Tibial nerve (tissue), 4 donors: ENCODE measurements at regions not wholly inside any gene's neighbourhood (a gene's known extent, or its start where the extent isn't known, plus 50 kb on each side); places are given as distances from the start of the nearest gene placed in this dataset.
A peak's percentile ranks its signal among the peaks of the same experiment; 100 is the strongest.

ENCODE experiments used
- DNase-seq, 2 donors: peaks; one replicate each; pipeline ENCODE4 v3.0.0-alpha.2; 2019; ENCODE audit warnings: low spot score in 2 of 2
- H3K27ac ChIP-seq, 4 donors: fragments of 200-600 bp; sonication (generic) in 3 of 4; one replicate each; pipeline ENCODE4 v1.5.1; 2017 to 2019; ENCODE audit warnings: mild to moderate bottlenecking in 1 of 4
- H3K27me3 ChIP-seq, 2 donors: fragments of 200-600 bp; sonication (generic) in 1 of 2; one replicate each; pipeline versions ENCODE4 v1.5.1 to v1.6.0; 2017 to 2019
- H3K36me3 ChIP-seq, 3 donors: fragments of 200-600 bp; sonication (generic); one replicate each; pipeline ENCODE4 v1.5.1; 2018 to 2019
- H3K4me1 ChIP-seq, 4 donors: fragments of 200-600 bp; sonication (generic) in 3 of 4; one replicate each; pipeline ENCODE4 v1.5.1; 2017 to 2019
- H3K4me3 ChIP-seq, 4 donors: fragments of 200-600 bp; sonication (generic) in 3 of 4; one replicate each; pipeline ENCODE4 v1.5.1; 2017 to 2019; ENCODE audit warnings: mild to moderate bottlenecking in 1 of 4, moderate library complexity in 1 of 4
- H3K9me3 ChIP-seq, 4 donors: fragments of 200-600 bp; sonication (generic) in 3 of 4; one replicate each; pipeline ENCODE4 v1.5.1; 2017 to 2019
- CTCF ChIP-seq, 5 experiments: fragments of 200-600 bp in 3 of 5; fragments of 450-650 bp in 2 of 5; sonication (generic) in 3 of 5; IDR thresholded peaks; one replicate each; pipeline ENCODE4 v1.5.1; 2016 to 2019; ENCODE audit warnings: antibody characterized with exemption in 5 of 5, mild to moderate bottlenecking in 3 of 5, moderate library complexity in 2 of 5
- EP300 ChIP-seq, 2 donors: sonication (generic); formaldehyde crosslinking; IDR thresholded peaks; one replicate each; pipeline ENCODE4 v1.6.1; 2017; ENCODE audit warnings: antibody characterized with exemption in 2 of 2, mild to moderate bottlenecking in 1 of 2
- POLR2A ChIP-seq, 2 donors: fragments of 450-650 bp; IDR thresholded peaks; one replicate each; pipeline ENCODE4 v1.6.1; 2017; ENCODE audit warnings: antibody characterized with exemption in 2 of 2, mild to moderate bottlenecking in 2 of 2, moderate library complexity in 2 of 2
- WGBS, 2 donors: methylation state at CpG; one replicate each; pipeline ENCODE4 v1.1.5; 2018; 5-methylcytosine and 5-hydroxymethylcytosine counted together

DNA sequence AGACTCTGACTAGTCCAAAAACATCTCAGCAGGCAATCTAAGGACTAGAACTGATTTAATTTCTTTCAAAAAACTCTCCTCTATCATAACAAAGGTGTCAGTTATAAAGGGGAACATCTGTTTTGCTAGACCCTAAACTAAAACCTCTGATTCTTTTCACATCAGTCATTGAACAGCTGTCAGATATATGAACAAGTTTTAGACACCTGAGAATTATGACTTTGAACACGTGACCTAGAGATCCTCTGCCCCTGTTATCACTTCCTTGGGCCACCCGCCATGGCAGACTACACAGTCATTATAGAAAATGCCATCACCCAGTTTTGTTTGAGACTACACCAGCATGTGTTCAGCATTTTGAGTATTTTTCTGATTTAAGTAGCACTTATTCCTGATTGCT, 282.3 kb upstream of the TBL1XR1 start:
- Histone ChIP-seq H3K36me3 (no peaks in the 10 kb centered on the region), H3K27ac (no peak overlapping the region), H3K4me1 (peaks cover 0 to 42% (median 0%) of the 10 kb centered on the region in 4 donors), H3K9me3 (no peaks in the 10 kb centered on the region), H3K4me3 (no peak overlapping the region), H3K27me3 (no peaks in the 10 kb centered on the region)
- 100% methylated on average over 2 of the region's 2 CpGs for WGBS, 2 donors
- no peak for DNase-seq
- TF ChIP-seq CTCF (IDR thresholded peaks at IDR 0.05): no peak
- no peak for TF ChIP-seq EP300 (IDR thresholded peaks at IDR 0.05)
- TF ChIP-seq POLR2A (IDR thresholded peaks at IDR 0.05): no peak

DNA sequence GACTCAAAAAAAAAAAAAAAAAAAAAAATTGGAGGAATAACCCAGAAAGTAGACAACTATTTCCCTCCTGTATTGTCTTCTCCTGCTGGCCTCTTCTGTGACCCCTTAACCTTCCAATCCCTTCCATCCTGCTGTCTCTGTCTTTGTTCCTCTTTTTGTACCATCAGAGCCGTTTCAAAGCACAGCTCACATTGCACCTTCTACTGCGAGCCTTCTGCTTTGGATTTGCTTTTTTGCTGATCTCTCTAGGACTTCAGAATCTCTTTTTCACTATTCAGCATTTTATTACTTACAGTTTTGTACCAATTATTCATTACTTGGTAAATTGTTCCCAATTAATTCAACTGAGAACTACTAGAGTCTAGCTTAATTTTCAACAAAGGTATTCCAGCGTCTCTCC, 284.0 kb upstream of the TBL1XR1 start:
- 82 to 84% methylated on average over 3 of the region's 3 CpGs for WGBS, 2 donors
- Histone ChIP-seq H3K36me3 (no peaks in the 10 kb centered on the region), H3K4me1 (peaks cover 0 to 42% (median 0%) of the 10 kb centered on the region in 4 donors), H3K27me3 (no peaks in the 10 kb centered on the region), H3K4me3 (no peak overlapping the region), H3K9me3 (peaks cover 0 to 7% (median 0%) of the 10 kb centered on the region in 4 donors), H3K27ac (no peak overlapping the region)
- DNase-seq: no peak
- no peak for TF ChIP-seq CTCF (IDR thresholded peaks at IDR 0.05)
- no peak for TF ChIP-seq EP300 (IDR thresholded peaks at IDR 0.05)
- TF ChIP-seq POLR2A (IDR thresholded peaks at IDR 0.05): no peak

DNA sequence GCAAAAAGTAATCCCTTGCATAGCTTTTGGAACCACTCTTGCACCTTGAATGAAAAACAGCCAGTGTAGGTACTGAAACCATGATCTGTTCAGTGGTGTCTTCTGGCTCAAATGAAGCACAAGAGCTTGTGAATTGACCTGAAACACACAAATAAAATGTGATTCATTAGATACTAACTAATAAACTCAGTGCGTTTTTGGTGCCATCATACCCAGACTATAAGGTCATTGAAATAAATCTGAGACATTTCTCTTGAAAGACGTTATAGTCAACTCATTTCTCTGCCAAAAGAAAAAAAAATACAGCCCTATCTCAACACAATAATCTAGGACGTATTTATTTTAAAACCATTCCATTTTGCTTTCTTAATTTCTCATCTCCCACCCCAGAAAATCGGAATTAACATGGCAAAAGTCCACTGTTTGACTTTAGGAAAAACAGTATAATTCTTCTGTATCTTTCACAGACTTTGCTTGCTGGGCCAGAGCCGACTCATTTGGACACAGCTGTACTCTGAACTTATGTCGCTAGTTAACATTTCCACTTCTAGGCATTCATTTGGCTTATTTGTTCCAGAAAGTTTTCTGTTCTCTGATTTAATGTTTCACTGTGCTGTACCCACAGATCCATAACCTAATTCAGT, 284.9 kb upstream of the TBL1XR1 start:
- WGBS, 2 donors: 28 to 29% methylated on average over 6 of the region's 6 CpGs
- TF ChIP-seq CTCF (IDR thresholded peaks at IDR 0.05) (no peak), POLR2A (IDR thresholded peaks at IDR 0.05) (no peak), EP300 (IDR thresholded peaks at IDR 0.05) (no peak)
- DNase-seq: no peak
- Histone ChIP-seq H3K27ac (peak overlapping the region in 2 of 4 donors; percentile 20 to 45), H3K36me3 (no peaks in the 10 kb centered on the region), H3K9me3 (peaks cover 0 to 7% (median 0%) of the 10 kb centered on the region in 4 donors), H3K27me3 (no peaks in the 10 kb centered on the region), H3K4me3 (no peak overlapping the region), H3K4me1 (peaks cover 0 to 39% (median 0%) of the 10 kb centered on the region in 4 donors)

DNA sequence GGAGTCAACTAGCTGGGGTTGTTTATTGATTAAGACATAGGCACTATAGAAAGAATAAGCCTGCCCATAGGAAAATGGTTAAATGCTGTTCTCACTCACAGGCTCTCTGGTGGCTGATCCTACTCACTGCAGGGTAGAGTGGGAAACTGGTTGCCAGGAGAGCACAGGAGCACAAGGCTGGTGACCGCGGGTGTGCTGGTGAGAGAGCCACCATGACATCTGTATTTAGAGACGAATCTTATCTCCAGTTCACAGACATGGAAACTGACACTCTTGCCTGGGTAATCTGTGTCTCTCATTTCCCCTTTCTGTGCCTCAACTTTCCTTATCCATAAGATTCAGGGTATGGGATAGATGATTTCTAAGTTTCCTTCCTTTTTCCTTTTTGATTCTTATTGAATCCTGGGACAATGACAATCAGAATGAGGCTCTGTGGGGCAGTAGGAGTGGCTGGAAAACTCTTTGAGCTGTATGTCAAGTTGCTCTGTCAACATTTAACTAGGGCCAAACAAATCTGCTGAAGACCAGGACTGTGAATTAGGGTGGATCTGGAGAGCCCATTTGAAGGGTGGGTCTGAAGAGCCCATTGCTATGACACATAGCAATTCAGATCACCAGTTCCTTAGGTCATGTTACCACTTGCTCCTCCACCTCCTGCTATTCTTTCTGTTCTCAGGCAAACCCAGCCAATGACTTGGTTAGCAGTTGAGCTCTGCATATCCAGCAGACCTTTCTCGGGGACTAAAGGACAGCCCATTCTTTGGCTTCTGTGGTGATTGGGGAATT, 286.1 kb upstream of the TBL1XR1 start:
- H3K4me3 ChIP-seq: no peak overlapping the region
- no peak for DNase-seq
- no peaks in the 10 kb centered on the region for H3K27me3 ChIP-seq
- no peaks in the 10 kb centered on the region for H3K36me3 ChIP-seq
- 83% methylated on average over 4 of the region's 4 CpGs for WGBS, 2 donors
- peaks cover 0 to 27% (median 0%) of the 10 kb centered on the region in 4 donors for H3K4me1 ChIP-seq
- no peak for TF ChIP-seq POLR2A (IDR thresholded peaks at IDR 0.05)
- TF ChIP-seq EP300 (IDR thresholded peaks at IDR 0.05): no peak
- TF ChIP-seq CTCF (IDR thresholded peaks at IDR 0.05): no peak
- peaks cover 0 to 7% (median 0%) of the 10 kb centered on the region in 4 donors for H3K9me3 ChIP-seq
- H3K27ac ChIP-seq: no peak overlapping the region

DNA sequence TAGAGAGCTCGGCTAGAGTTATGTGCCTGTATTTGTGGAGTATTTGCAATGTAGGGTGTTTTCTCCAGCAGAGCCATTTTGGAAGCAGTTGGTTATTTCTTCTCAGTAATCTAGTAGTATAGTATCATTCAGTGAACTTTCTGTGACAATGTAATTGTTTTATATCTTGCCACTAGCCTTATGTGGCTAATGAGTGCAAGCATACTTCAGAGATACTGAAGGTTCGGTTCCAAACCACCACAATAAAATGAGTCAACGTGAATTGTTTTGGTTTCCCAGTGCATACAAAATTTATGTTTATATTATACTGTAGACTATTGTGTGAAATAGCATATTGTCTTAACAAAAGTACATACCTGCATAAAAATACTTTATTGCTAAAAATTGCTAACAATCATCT, 286.9 kb upstream of the TBL1XR1 start:
- Histone ChIP-seq H3K9me3 (peaks cover 0 to 7% (median 0%) of the 10 kb centered on the region in 4 donors), H3K36me3 (no peaks in the 10 kb centered on the region), H3K4me3 (no peak overlapping the region), H3K27me3 (no peaks in the 10 kb centered on the region), H3K4me1 (peaks cover 0 to 19% (median 0%) of the 10 kb centered on the region in 4 donors), H3K27ac (no peak overlapping the region)
- TF ChIP-seq CTCF (IDR thresholded peaks at IDR 0.05) (no peak), EP300 (IDR thresholded peaks at IDR 0.05) (no peak), POLR2A (IDR thresholded peaks at IDR 0.05) (no peak)
- DNase-seq: no peak
- 94 to 97% methylated on average over 3 of the region's 3 CpGs for WGBS, 2 donors
